ENCODE measurements at regions not wholly inside any gene's neighbourhood (a gene's known extent, or its start where the extent isn't known, plus 50 kb on each side); places are given as distances from the start of the nearest gene placed in this dataset.

DNA sequence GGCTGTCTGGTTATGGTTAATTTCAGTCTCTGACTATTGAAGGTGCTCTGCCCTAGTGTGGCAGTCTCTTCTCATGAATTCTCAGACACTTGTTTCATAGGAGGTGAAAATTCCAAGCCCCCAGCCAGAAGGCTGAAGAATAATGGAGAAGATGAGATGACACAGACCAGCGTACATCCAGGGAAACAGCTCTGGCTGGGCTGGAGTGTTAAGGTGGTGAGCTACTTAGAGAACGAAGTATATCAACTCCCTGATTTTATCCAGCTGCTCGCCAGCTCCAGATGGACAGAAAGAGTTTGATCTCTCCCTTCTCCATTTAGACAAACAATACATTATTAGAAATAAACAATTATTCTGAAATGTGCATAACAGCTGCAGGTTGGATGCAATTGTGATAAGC is 494.5 kb upstream of the RGMA start:
- no peak for DNase-seq (ENCODE audit: low read depth in 2 of 2)
- no peak overlapping the region for H3K4me3 ChIP-seq (replicated peaks in 1 of 2; ENCODE audit: low read depth in 2 of 2, low read length in 2 of 2)
- TF ChIP-seq, protein P1, sequence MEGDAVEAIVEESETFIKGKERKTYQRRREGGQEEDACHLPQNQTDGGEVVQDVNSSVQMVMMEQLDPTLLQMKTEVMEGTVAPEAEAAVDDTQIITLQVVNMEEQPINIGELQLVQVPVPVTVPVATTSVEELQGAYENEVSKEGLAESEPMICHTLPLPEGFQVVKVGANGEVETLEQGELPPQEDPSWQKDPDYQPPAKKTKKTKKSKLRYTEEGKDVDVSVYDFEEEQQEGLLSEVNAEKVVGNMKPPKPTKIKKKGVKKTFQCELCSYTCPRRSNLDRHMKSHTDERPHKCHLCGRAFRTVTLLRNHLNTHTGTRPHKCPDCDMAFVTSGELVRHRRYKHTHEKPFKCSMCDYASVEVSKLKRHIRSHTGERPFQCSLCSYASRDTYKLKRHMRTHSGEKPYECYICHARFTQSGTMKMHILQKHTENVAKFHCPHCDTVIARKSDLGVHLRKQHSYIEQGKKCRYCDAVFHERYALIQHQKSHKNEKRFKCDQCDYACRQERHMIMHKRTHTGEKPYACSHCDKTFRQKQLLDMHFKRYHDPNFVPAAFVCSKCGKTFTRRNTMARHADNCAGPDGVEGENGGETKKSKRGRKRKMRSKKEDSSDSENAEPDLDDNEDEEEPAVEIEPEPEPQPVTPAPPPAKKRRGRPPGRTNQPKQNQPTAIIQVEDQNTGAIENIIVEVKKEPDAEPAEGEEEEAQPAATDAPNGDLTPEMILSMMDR (IDR thresholded peaks at IDR 0.05; ENCODE audit: low read depth, low read length): no peak

DNA sequence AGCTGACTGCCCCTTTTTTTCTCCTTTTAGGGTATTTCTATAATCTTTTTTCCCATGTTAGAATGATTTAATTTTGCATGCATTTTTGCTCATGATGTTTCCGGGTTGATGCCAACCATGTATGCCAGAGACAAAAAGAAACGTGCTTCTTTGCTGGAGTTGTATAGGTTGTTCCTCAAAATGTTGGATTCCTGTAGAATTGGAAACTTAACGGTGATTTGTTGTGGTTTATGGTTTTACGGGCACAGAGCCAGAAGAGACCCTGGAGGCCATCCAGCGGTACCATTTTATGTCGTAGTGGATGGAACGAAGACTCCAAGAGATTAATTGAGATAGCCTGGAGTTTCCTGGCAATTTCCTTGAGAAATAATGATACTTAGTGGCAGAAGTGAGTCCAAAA is 481.5 kb upstream of the RGMA start:
- no peak overlapping the region for H3K4me3 ChIP-seq (replicated peaks in 1 of 2; ENCODE audit: low read depth in 2 of 2, low read length in 2 of 2)
- DNase-seq (ENCODE audit: low read depth in 2 of 2): no peak
- TF ChIP-seq, protein P1 (IDR thresholded peaks at IDR 0.05; ENCODE audit: low read depth, low read length): no peak

DNA sequence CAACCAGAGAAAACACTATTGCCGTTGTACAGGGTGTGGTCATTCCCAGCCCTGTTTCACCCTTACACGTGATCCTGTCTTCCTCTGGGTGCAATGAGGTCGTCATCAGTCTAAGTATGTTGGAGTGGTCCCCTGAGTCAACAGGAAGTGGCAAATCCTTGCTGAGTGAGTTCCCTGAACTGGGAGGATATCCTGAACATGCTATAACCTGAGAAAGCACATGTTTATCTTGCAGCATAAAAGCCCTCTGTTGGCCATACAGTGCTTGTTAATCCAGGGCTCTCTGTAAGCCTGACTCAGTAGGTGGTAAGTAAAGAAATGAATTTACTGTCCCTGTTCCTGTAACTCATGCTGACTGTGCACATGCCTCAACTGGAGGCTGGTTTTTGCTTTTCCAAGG is 477.8 kb upstream of the RGMA start:
- DNase-seq (ENCODE audit: low read depth in 2 of 2): no peak
- H3K4me3 ChIP-seq (replicated peaks in 1 of 2; ENCODE audit: low read depth in 2 of 2, low read length in 2 of 2): no peak overlapping the region
- TF ChIP-seq, protein P1 (IDR thresholded peaks at IDR 0.05; ENCODE audit: low read depth, low read length): no peak

DNA sequence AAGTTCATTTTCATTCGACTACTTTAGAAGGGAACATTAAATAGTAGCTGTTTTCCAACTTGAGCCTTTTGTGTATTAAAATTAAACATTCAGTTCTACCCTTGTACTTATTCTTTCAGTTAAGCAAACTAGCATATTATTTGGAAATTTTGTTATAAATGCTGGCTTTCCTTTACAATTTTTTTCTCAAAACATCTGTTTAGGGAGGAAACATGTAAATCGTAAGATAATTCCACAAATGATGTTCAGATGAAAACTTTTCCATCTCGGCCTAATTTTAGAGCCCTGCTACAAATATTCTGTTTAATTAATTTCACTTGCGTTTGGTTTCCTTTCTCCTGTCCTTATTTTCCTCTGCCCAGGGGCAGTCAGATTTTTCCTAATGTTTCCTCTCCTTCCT is 476.2 kb upstream of the RGMA start:
- no peak overlapping the region for H3K4me3 ChIP-seq (replicated peaks in 1 of 2; ENCODE audit: low read depth in 2 of 2, low read length in 2 of 2)
- DNase-seq (ENCODE audit: low read depth in 2 of 2): no peak
- TF ChIP-seq, protein P1 (IDR thresholded peaks at IDR 0.05; ENCODE audit: low read depth, low read length): no peak

DNA sequence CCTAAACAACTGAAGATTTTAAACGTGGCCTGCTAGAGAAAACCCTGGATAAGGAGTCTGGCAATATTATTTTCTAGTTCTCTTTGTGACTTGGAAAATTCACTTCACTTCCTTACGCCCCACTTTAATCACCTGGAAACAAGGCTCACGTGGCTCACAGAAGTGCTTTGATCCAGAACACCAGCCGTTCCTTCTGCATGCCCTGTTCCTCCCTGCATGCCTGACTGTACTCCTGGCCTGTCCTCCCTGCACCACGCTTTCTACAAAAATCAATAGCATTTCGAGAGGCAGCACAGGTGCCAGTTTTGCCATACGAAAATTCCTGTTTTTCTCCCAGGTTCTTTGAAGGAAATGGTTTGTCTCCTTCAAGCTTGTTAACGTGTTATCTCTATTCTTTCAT is 474.2 kb upstream of the RGMA start:
- DNase-seq (ENCODE audit: low read depth in 2 of 2): no peak
- TF ChIP-seq, protein P1 (IDR thresholded peaks at IDR 0.05; ENCODE audit: low read depth, low read length): no peak
- H3K4me3 ChIP-seq (replicated peaks in 1 of 2; ENCODE audit: low read depth in 2 of 2, low read length in 2 of 2): no peak overlapping the region

DNA sequence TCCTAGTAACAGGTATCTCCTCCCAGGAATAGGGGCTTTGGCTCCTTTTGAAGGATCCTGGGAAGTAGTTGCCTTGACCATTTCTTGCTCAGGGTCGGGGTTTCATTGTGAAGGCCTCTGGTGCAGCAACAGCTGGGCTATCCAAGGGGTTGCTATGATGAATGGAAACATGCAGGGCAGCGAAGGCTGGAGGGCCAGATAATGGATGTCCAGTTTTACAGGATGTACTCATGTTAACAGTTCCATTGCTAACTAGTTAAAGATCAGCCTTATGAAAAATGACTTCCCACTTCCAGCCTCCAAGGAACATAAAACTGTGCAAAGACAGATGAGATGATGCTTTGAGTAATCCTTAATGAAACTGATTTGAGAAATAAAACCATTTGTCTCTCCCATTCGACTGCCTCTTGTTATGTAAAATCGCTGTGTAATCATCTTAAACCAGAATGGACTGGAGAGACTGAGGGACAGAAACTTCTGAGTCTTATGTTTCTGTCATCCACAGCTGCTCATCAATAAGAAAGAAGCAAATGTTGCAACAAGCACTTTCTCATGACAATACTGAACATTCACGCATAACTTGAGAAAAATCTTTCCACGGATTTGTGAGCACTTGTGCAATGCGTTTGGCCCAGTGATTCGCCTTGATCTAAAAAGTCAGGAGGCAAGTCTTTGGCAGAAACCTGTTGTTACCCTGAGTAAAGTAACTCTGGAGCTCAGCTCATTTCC is 473.5 kb upstream of the RGMA start:
- TF ChIP-seq, protein P1 (IDR thresholded peaks at IDR 0.05; ENCODE audit: low read depth, low read length): no peak

DNA sequence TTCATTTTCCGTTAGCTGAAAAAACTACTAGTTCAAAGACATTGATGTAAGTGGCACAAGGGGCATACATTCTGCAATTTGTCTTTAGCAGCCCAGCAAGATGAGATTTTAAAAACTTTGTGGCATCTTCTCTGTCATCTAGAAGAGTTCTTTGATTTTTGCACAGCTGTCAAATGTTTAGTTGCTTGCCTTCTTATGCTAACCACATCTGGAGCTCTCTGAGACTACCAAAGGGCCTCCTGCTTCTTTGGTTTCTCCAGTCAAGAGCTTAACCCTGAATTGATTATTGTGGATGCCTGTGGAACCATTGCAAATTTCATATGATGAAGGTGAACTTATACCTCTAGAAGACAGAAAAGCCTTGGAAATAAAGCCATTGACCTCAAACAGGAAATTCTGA is 468.7 kb upstream of the RGMA start:
- TF ChIP-seq, protein P1 (IDR thresholded peaks at IDR 0.05; ENCODE audit: low read depth, low read length): no peak
- no peak for DNase-seq (ENCODE audit: low read depth in 2 of 2)
- no peak overlapping the region for H3K4me3 ChIP-seq (replicated peaks in 1 of 2; ENCODE audit: low read depth in 2 of 2, low read length in 2 of 2)

More for the DNA sequence above, 473.5 kb upstream of the RGMA start:
- no peak overlapping the region for H3K4me3 ChIP-seq (replicated peaks in 1 of 2; ENCODE audit: low read depth in 2 of 2, low read length in 2 of 2)
- DNase-seq (ENCODE audit: low read depth in 2 of 2): no peak

Measured in cardiac fibroblast (primary cell).